T1000 (cell line): ENCODE measurements at regions not wholly inside any gene's neighbourhood (a gene's known extent, or its start where the extent isn't known, plus 50 kb on each side); places are given as distances from the start of the nearest gene placed in this dataset.
"Not testable (repeated sequence)": the region's sequence is repeated elsewhere in the genome, so short reads cannot be mapped to it uniquely, and the experiment has no call there.

Experiments used
- DNase-seq: peaks from one replicate; lab custom pipeline; 2025; ENCODE audit warnings: mixed read lengths; lab: John Stamatoyannopoulos, UW

DNA sequence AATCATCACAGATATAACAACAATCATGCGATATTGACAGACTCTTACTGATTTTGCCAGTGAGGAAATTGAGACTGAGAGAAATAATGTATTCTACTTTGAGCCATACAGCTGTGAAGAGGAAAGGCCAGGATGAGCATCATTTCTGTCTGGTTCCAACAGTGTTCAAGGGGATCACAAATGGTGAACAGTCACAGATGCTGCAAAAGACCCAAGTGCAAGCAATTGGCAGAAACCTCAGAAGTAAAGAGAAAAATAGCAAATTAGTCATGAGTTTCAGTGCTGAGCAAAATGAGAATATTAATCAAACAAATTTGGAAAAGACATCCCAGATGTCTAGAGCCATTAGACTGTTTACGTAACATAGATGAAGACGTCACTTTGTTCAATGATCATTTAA lies 114.1 kb downstream of the RAB38 start:
- DNase-seq: no peak

DNA sequence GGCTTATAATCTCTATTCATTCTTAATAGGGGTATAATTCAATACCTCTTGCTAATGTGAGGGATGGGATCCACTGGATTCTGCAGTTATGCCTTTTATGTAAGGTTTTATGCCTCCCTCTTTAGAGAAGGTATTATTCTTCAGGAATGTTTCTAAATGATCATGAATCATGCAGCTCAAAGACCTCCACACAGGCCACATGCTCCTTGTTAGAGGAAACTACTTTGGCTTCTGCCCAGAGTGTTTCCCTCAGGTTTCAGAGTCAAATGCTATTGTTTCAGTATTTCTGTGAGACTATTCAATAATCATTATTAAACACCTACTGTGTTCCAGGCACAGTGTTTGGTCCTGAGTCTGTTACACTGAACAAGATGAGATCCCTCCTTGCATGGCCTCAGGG lies 115.9 kb downstream of the RAB38 start:
- DNase-seq: no peak

DNA sequence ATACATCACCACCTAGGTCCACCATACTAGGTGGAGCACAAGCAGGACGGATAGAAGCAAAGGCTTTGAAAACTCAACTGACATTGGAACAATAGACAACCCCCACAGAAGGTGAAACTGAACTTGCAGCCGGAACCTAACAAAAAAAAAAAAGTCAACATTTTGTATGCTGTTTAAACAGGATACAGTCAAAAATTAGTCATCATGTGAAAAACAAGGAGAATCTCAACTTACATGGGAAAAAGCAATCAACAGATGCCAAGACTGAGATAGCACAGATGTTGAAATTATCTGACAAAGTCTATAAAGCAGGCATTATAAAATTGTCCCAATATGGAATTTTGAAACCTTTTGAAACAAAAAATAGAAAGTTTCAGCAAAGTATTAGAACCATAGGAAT lies 123.8 kb downstream of the RAB38 start:
- DNase-seq: no peak

DNA sequence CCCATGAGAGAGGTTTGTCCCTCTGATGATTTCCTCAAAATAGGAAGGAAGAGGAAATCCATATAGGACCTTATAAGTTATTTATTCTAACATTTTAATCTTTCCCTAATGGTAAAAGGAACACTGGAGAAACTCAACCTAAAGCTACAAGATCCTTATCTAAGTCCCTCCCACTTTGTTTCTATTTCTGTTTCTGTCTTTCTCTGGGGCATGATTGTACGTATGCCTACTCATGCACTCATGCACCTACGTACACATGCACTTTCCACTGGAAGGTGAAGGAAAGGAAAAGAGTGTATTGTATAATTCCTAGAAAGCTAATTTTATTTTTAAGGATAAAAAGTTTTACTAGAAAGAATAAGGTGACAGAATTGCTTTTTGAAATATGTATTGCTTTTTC lies 125.0 kb downstream of the RAB38 start:
- DNase-seq: no peak

DNA sequence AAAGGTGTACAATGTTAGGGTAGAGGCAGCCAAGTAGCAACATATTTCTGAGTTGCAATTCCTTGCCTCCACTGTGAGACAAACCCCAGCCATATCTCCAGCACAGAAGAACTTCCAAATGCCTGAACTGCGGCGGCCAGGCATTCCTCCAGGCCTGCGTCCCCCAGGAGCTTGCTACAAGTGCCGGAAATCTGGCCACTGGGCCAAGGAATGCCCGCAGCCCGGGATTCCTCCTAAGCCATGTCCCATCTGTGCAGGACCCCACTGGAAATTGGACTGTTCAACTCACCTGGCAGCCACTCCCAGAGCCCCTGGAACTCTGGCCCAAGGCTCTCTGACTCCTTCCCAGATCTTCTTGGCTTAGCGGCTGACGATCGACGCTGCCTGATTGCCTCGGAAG lies 130.0 kb downstream of the RAB38 start:
- DNase-seq: not testable (repeated sequence)

DNA sequence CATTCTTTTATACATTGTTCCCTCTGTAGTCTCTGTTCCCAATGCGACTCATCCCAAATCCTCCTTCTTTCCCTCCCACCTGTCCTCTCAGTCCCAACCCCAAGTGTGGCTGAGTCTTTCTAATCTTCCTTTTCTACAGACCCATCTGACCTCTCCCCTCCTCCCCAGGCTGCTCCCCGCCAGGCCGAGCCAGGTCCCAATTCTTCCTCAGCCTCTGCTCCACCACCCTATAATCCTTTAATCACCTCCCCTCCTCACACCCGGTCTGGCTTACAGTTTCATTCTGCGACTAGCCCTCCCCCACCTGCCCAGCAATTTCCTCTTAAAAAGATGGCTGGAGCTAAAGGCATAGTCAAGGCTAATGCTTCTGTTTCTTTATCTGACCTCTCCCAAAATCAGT lies 130.6 kb downstream of the RAB38 start:
- not testable (repeated sequence) for DNase-seq

DNA sequence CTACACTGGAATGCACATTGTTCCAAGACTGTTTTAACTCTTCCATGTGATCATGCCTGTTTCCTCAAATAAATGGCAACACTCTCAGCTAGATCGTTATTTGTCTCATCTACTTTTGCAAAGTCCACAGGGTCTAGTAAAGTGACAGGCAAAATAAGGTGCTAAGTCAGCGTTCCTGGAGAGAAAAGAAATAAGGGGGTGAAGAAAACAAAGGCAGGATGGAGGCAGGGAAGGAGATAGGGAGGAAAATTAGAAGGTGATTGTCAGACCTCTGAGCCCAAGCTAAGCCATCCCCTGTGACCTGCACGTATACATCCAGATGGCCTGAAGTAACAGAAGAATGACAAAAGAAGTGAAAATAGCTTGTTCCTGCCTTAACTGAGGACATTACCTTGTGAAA lies 132.1 kb downstream of the RAB38 start:
- no peak for DNase-seq

DNA sequence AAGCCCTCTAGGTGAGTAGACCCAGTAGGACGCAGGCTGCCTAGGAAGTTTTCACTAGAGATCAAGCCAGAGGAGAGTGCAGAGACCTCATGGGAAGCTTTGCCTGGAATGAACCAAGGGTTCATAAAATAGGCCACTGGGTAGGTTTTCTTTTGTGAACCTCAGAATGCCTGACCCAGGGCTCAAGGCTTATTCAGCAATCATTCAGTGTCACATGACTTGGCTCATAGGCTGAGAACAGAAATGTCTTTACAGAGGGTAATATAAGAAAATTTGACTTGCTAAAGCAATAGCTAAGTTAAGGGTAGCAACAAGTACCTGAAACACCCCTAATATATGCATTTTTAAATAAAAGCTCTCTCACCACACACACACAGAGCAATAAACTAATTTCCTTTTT lies 132.6 kb downstream of the RAB38 start:
- DNase-seq: no peak

DNA sequence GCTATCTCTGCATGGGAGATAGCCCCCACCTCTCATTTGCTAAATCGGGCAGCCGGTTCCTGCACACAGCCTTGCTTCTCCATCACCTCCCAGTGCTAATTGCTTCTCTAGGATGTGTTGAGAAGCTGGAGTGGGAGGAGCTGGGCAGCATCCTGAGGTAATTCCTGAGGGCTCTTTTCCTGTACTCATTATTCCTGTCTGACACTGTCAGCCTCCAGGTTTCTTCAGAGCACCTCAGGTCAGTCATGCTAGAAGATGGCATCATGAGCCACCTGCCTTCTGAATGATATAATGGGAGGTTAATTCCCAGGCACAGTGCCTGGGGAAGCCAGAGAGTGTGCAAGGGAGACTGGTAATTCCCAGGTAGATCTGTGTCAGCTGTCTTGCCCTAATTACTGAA lies 133.0 kb downstream of the RAB38 start:
- no peak for DNase-seq

DNA sequence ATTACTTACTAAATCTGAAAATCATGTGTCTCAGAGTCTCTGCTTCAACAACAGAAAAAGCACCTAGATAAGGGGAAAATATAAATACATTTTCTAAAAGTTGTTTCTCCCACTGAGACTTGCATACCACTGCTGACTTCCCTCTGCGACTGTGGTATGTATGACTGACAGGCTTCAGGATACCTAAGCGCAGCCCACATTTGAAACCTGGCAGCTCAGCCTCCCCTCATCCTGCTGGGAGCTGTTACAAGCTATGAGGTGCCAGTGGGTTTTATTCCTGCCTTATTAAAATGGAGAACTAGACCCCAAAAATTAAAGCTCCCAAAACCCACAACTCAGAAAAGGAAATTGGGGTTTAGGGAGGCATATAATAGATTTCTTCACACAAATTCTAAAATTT lies 133.6 kb downstream of the RAB38 start:
- DNase-seq: no peak

DNA sequence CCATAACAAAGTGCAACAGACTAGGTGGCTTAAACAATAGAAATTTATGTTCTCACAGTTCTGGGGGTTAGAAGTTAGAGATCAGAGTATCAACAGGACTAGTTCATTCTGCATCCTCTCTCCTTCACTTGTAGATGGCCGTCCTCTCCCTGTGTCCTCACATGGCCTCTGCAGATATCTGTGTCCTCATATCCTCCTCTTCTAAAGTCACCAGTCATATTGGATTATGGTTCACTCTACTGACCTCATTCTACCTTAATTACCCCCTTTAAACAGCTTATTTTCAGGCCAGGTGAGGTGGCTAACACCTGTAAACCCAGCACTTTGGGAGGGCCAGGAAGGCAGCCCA lies 135.1 kb downstream of the RAB38 start:
- no peak for DNase-seq

DNA sequence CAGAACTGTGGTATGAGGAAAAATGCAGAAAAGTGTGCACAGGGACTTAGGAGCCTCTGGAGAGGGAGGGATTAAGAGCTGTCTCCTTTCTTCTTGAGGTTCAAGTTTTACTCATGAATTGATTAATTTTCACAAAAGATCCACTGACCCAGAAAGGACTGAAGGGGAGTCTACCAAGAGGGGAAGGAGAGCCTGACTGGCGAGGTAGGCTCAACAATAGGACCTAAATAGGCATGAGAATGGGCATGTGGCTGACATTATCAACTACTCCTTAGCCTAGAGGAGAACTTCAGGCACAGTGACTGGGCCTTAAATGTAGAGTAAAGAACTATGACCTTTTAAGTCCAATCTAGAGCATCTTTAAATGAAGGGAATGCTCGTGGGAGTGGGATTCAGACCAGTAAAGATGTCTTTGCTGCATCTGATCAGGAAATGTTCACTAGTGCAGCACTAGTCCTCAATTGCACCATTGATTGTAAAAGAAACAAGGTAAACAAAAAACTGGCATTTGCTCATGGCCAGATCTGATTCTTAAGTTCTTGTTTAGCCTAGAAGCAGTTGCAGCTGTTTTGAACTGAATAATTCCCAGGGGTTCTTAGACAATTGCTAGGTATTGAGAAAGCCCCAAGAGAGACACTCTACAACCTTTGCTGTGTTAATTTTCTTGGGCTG lies 135.6 kb downstream of the RAB38 start:
- no peak for DNase-seq

DNA sequence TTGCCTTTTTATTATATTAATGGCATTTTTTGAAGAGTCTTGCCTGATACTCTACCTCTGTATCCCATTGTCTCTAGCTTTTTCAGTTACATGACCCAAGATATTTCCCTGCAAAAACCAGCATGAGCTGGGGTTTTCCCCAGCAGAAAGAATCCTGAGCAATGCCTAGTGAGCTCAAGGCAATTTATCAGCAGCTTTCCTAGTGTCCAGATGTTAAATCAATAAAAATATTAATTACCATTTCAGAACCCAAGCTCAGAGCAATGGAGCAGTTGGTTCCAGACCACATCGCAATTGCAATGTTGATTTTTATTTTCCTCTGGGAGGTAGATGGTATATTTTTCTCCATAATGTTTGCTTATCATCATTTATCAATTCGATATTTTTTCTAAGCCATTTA lies 137.2 kb downstream of the RAB38 start:
- DNase-seq: no peak

DNA sequence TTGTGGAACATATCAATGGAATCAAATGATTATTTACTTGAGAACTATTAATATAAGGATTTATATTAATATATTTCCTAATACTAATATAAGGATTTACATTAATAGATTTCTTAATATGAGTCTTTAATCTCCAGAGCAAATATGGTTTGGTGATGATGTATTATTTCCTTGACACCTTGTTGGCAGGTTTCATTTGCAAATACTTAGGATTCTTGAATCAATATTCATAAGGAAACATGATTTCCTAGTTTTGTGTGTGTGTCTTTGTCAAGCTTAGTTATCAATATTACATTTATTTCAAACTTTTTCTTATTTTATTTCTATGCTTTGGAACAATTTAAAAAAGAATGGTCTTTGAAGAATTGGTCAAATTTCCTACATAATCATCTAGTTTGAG lies 138.5 kb downstream of the RAB38 start:
- no peak for DNase-seq

DNA sequence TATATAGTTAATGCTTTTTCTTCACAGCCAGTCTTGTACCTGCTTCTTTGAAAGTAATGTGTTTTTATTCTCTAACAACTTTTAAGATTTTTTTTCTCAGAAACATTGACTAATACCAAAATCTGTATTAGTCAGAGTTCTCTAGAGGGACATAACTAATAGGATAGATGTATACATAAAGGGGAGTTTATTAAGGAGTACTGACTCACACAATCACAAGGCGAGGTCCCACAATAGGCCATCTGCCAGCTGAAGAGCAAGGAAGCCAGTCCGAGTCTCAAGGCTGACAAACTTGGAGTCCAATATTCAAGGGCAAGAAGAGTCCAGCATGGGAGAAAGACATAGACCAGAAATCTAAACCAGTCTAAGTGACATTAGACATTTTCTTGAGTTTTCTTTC lies 140.0 kb downstream of the RAB38 start:
- no peak for DNase-seq

DNA sequence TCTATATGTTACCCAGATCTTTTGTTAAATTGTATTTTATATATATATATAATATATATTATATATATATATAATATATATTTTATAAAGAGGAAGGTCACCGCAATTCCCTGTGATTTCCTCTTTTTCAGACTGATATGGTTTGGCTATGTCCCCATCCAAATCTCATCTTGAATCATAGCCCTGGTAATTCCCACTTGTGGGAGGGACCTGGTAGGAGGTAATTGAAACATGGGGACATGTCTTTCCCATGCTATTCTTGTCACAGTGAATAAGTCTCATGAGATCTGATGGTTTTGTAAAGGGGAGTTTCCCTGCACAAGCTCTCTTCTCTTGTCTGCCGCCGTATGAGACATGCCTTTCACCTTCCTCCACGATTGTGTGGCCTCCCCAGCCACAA lies 157.6 kb downstream of the RAB38 start:
- no peak for DNase-seq

DNA sequence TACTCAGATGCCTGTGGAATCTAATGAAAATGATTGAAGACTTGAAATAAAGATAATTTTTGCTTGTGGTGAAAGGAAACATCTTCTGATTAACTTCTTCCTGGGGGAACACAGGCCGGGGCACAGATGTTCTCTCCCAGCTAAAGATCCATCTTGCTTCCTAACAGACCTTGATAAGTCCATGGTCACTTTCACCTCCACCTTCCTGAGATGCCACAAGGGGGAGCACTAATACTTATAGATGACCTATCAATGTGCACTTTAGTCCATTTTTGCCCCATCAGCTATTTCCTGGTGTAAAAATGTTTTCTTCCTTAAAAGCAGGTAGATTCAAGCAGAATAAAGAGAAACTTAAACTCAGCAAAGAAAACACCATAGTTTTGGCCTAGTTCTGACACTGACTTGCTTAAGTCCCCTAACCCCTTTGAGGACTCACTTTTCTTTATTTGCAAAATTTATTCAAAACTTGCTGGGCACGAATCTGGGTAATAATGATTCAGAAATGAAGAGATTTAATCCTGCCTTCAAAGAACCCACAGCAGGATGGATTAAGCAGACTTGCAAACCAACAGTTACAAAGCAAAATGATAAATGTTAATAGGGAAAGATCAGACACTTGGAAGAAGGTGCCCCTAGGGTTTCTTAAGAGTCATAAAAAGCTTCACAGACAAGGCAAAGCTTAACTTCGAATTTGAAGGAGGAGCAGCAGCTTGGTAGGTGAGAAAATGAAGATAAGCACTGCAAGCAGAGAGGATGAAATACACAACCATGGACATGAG lies 158.7 kb downstream of the RAB38 start:
- peak; percentile 16 for DNase-seq

DNA sequence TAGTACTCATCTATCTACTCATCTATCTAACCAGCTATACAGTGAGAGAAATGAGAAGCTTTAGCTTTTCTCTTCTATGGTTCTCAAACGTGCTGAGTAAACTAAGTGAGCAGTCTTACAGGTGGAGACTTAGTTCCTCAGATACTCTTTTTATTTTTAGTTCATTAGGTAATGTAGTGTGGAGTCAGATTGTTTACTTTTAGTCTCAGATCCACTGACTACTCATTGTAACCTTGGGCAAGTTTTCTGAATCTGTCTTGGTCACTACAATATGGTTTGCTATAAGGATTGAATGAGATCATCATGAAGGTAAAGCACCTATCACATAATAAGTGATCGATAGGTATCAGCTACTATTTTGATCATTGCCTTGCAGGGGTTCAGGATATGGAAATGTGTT lies 160.1 kb downstream of the RAB38 start:
- no peak for DNase-seq

DNA sequence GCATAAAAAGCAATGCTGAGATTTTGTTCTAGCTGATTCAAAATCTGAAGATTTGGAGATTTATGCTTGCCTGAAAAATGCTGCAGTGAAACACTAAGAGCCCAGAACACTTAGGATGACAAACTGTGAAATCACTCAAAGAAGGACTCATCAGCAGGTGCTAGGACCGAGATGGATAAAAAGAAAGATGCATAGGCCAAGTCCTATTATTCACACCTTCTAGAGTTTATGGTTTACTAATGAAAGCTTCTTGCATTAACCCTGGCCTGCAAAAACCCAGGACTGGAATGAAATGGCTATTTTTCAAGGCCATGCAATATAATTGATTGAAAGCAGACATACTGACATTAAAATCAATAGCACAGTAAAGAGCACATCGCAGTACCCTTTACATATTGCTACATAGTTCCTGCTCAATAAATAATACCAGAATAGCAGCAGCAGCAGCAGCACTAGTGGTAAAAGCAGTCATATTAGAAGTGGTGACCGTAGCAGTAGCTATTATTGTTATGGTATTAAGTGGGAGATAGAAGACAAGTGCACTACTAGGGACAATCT lies 161.7 kb downstream of the RAB38 start:
- DNase-seq: no peak

DNA sequence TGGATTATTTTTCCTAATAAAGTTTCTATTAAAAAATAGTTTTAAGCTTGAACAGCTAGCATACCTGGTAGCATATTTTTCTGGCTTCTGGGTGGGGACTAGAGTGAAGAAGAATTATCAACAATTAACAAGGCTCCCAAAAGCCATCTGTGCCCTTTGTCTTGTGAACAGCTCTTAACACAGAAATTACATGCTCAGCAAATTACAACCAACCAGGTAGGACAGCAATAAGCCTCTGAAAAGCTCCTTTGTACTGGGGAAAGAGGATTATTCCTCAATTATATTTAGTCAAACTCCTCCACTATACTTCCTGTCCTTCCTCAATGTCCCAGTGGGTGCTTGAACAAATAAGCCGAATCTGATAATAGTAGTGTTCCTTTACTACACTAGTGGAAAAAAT lies 162.8 kb downstream of the RAB38 start:
- no peak for DNase-seq

DNA sequence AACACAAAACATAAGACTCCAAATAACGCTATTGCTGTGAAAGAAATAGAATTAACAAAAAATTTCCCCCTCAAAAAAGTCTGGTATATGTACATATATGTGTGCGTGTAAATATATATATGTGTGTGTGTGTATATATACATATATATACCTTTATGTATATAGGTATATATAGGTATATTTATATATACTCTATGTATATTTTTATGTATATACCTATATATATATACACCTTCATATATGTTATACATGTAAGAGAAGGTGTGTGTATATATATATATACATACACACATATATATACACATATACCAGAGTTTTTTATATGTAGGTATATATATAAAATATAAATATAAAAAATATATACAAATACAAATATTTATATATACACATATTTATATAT lies 199.2 kb downstream of the RAB38 start:
- no peak for DNase-seq

DNA sequence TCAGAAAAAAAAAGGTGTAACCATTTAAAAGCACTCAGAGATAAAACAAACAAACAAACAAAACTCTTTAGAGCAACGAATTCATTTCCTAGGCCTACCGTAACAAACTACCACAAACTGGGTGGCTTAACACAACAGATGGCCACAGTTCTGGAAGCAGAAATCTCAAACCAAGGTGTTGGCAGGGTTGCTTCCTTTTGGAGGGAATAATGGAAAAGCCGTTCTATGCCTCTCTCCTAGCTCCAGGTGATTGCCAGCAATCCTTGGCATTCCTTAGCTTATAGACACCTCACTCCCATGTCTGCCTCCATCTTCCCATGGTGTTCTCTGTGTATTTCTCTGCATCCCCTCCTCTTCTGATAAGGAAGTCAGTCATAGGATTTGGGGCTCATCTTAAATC lies 200.4 kb downstream of the RAB38 start:
- DNase-seq: no peak

DNA sequence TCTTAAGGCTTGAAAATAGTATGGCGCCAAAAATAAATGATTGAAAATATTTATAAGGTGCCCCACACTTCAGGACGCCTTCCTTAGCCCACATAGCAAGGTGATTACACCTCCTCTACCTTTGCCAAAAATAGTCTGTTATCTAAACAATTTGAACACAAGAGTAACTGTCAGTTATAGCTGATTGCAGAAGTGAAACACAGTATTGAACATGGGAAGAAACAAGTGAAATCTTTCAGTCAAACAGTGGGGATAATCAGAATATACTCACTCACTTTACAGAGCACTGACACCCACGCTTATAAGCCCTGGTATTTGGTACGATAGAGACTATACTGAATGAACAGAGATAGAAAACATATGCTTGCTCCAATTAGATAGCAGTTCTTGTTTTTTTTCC lies 203.1 kb downstream of the RAB38 start:
- DNase-seq: no peak

DNA sequence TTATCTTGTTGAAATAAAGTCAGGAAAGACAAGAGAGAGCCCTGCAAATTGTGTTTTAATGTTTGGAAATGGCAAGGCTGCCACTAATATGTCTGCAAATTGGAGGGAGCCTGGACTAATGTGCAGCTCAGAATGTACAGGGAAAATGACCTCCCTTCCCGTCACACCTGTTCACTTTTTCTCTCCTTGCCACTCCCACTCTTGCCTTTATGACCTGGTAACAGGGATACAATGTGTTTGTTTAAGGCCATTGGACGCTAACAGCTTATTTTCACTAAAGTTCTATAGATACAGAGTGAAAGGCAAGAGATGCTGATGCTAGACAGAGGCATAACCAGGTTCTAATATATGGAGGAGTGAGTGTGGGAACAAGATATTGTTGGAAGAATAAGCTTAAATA lies 203.9 kb downstream of the RAB38 start:
- no peak for DNase-seq
